ENCODE measurements at regions not wholly inside any gene's neighbourhood (a gene's known extent, or its start where the extent isn't known, plus 50 kb on each side); places are given as distances from the start of the nearest gene placed in this dataset.

GRCh38 chr15:69529961-69530633 lies 77.5 kb downstream of the RPLP1 start:
- DNase-seq (ENCODE audit: low read depth in 4 of 4, low spot score in 3 of 4): no peak

- no peak for DNase-seq (ENCODE audit: low read depth in 4 of 4, low spot score in 3 of 4)
Observed at GRCh38 chr15:69530991-69531664, 78.5 kb downstream of the RPLP1 start.

- DNase-seq (ENCODE audit: low read depth in 4 of 4, low spot score in 3 of 4): no peak
Observed at GRCh38 chr15:69531665-69532027, 79.0 kb downstream of the RPLP1 start.

GRCh38 chr15:69532066-69532465 lies 79.4 kb downstream of the RPLP1 start:
- no peak for DNase-seq (ENCODE audit: low read depth in 4 of 4, low spot score in 3 of 4)

GRCh38 chr15:69532856-69533255 lies 80.2 kb downstream of the RPLP1 start:
- no peak for DNase-seq (ENCODE audit: low read depth in 4 of 4, low spot score in 3 of 4)

- no peak for DNase-seq (ENCODE audit: low read depth in 4 of 4, low spot score in 3 of 4)
Observed at GRCh38 chr15:69533522-69533921, 80.9 kb downstream of the RPLP1 start.

- DNase-seq (ENCODE audit: low read depth in 4 of 4, low spot score in 3 of 4): no peak
Observed at GRCh38 chr15:69535101-69535638, 82.6 kb downstream of the RPLP1 start.

GRCh38 chr15:69535998-69536397 lies 83.4 kb downstream of the RPLP1 start:
- DNase-seq (ENCODE audit: low read depth in 4 of 4, low spot score in 3 of 4): no peak

- peak in 1 of 4 donors; percentile 52 for DNase-seq (ENCODE audit: low read depth in 4 of 4, low spot score in 3 of 4)
Observed at GRCh38 chr15:69536726-69537512, 84.3 kb downstream of the RPLP1 start.

GRCh38 chr15:69537901-69538300 lies 85.3 kb downstream of the RPLP1 start:
- DNase-seq (ENCODE audit: low read depth in 4 of 4, low spot score in 3 of 4): no peak

- DNase-seq (ENCODE audit: low read depth in 4 of 4, low spot score in 3 of 4): no peak
Observed at GRCh38 chr15:69538379-69538778, 85.8 kb downstream of the RPLP1 start.

- DNase-seq (ENCODE audit: low read depth in 4 of 4, low spot score in 3 of 4): no peak
Observed at GRCh38 chr15:69539345-69539744, 86.7 kb downstream of the RPLP1 start.

- DNase-seq (ENCODE audit: low read depth in 4 of 4, low spot score in 3 of 4): no peak
Observed at GRCh38 chr15:69540622-69541021, 88.0 kb downstream of the RPLP1 start.

GRCh38 chr15:69542028-69542427 lies 89.4 kb downstream of the RPLP1 start:
- no peak for DNase-seq (ENCODE audit: low read depth in 4 of 4, low spot score in 3 of 4)

GRCh38 chr15:69543681-69544364 lies 91.2 kb downstream of the RPLP1 start:
- no peak for DNase-seq (ENCODE audit: low read depth in 4 of 4, low spot score in 3 of 4)

- no peak for DNase-seq (ENCODE audit: low read depth in 4 of 4, low spot score in 3 of 4)
Observed at GRCh38 chr15:69544365-69545113, 91.9 kb downstream of the RPLP1 start.

- DNase-seq (ENCODE audit: low read depth in 4 of 4, low spot score in 3 of 4): no peak
Observed at GRCh38 chr15:69546182-69546581, 93.6 kb downstream of the RPLP1 start.

- no peak for DNase-seq (ENCODE audit: low read depth in 4 of 4, low spot score in 3 of 4)
Observed at GRCh38 chr15:69548395-69549180, 96.0 kb downstream of the RPLP1 start.

- no peak for DNase-seq (ENCODE audit: low read depth in 4 of 4, low spot score in 3 of 4)
Observed at GRCh38 chr15:69551391-69552056, 98.9 kb downstream of the RPLP1 start.

Measured in left renal pelvis (tissue), 4 donors.